Activated CD8-positive, alpha-beta memory T cell treated with anti-CD3 and anti-CD28 coated beads, Interleukin-2, amount 10 ng/mL, durations not matched to agents 7 days and 5 days (primary cell): ENCODE measurements at regions not wholly inside any gene's neighbourhood (a gene's known extent, or its start where the extent isn't known, plus 50 kb on each side); places are given as distances from the start of the nearest gene placed in this dataset.

ENCODE experiments used
- ATAC-seq: fragments of 150-1000 bp; cut with Tn5 transposase; one replicate; pipeline ENCODE4 v1.10.0; 2021; ENCODE audit warnings: moderate library complexity
- CTCF ChIA-PET: fragments of 350-600 bp; sonication (Branson Sonifier 250); formaldehyde crosslinking; loops from one replicate; lab custom pipeline; 2021; ENCODE audit warnings: antibody characterized with exemption; lab: Charles Lee
- DNase-seq: peaks from one replicate; pipeline ENCODE4 v3.0.0-alpha.2; 2020
- H3K27ac Mint-ChIP-seq: one replicate; pipeline ENCODE4 v1.8.0; 2021; ENCODE audit warnings: mild to moderate bottlenecking, mixed read lengths
- H3K27me3 Mint-ChIP-seq: one replicate; pipeline ENCODE4 v1.8.0; 2021; ENCODE audit warnings: mixed read lengths
- H3K36me3 Mint-ChIP-seq: one replicate; pipeline ENCODE4 v1.8.0; 2021; ENCODE audit warnings: mild to moderate bottlenecking, mixed read lengths
- H3K4me1 Mint-ChIP-seq: one replicate; pipeline ENCODE4 v1.8.0; 2021; ENCODE audit warnings: mixed read lengths
- H3K4me3 Mint-ChIP-seq: one replicate; pipeline ENCODE4 v1.8.0; 2021; ENCODE audit warnings: mild to moderate bottlenecking, moderate library complexity, mixed read lengths
- H3K9me3 Mint-ChIP-seq: one replicate; pipeline ENCODE4 v1.8.0; 2022; ENCODE audit warnings: low read depth, mixed read lengths

- Mint-ChIP-seq H3K4me3 (no peak overlapping the region), H3K9me3 (peaks cover 15% of the 10 kb centered on the region), H3K27ac (no peak overlapping the region), H3K4me1 (no peaks in the 10 kb centered on the region), H3K27me3 (no peaks in the 10 kb centered on the region), H3K36me3 (no peaks in the 10 kb centered on the region)
- CTCF ChIA-PET, result no interaction called here
- no peak for ATAC-seq
- no peak for DNase-seq
Observed at GRCh38 chr10:36455526-36456133, 669.8 kb upstream of the ANKRD30A start.

GRCh38 chr10:36452851-36453250 is 672.5 kb upstream of the ANKRD30A start:
- DNase-seq (no peak), ATAC-seq (no peak)
- Mint-ChIP-seq H3K36me3 (no peaks in the 10 kb centered on the region), H3K27me3 (no peaks in the 10 kb centered on the region), H3K4me1 (no peaks in the 10 kb centered on the region), H3K4me3 (no peak overlapping the region), H3K27ac (no peak overlapping the region), H3K9me3 (peaks cover 13% of the 10 kb centered on the region)
- CTCF ChIA-PET, result no interaction called here

DNA sequence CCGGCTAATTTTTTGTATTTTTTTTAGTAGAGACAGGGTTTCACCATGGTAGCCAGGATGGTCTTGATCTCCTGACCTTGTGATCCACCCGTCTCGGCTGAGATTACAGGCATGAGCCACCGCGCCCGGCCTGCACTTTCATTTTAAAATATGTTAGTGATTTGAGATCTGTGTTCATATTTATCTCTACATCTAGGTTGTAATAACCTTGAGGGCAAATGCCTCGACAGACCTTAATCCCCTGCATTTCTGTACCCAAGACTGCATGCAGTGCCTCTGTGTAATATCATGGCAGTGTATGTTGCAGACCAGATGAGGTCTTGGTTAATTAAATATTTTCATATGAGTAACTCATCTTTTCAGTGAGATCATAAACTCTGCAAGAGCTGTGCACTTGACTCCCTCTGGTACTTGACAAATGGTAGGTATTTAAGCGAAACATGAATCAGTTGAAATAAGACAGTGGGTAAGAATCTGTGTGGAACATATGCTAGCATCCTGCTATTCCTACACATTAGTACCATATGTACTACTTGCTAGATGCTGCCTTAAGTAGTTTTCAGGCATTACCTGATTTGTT is 673.9 kb upstream of the ANKRD30A start:
- DNase-seq (no peak), ATAC-seq (no peak)
- H3K36me3 Mint-ChIP-seq, result no peaks in the 10 kb centered on the region
- no peak overlapping the region for H3K4me3 Mint-ChIP-seq
- H3K27me3 Mint-ChIP-seq, result no peaks in the 10 kb centered on the region
- H3K4me1 Mint-ChIP-seq, result no peaks in the 10 kb centered on the region
- peaks cover 11% of the 10 kb centered on the region for H3K9me3 Mint-ChIP-seq
- CTCF ChIA-PET, result no interaction called here
- no peak overlapping the region for H3K27ac Mint-ChIP-seq

DNA sequence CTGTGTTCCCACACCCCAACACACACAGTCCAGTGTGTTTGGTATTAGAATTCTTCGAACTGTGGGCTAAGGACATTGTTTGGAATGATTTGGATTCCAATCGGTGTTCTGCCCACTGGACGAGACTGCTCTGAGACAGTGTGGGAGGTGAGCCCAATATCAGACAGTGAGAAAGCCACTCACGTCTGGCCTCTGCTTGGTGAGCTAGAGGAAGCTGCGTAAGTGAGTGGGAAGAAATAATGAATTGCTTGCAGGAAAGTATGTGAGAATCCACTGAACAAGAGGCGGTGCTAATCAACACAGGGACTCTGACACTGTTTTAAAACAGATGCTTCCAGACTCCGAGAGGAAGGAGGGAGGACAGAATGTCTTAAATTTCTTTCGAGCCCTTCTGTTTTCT is 675.0 kb upstream of the ANKRD30A start:
- Mint-ChIP-seq H3K27me3 (no peaks in the 10 kb centered on the region), H3K9me3 (peaks cover 11% of the 10 kb centered on the region), H3K4me1 (no peaks in the 10 kb centered on the region), H3K27ac (no peak overlapping the region), H3K36me3 (no peaks in the 10 kb centered on the region), H3K4me3 (no peak overlapping the region)
- DNase-seq, result no peak
- ATAC-seq, result no peak
- CTCF ChIA-PET, result no interaction called here

GRCh38 chr10:36448760-36449691 is 676.4 kb upstream of the ANKRD30A start:
- H3K9me3 Mint-ChIP-seq, result peaks cover 11% of the 10 kb centered on the region
- ATAC-seq, result no peak
- H3K4me3 Mint-ChIP-seq, result no peak overlapping the region
- no peaks in the 10 kb centered on the region for H3K36me3 Mint-ChIP-seq
- no peak overlapping the region for H3K27ac Mint-ChIP-seq
- no peak for DNase-seq
- CTCF ChIA-PET, result no interaction called here
- H3K27me3 Mint-ChIP-seq, result no peaks in the 10 kb centered on the region
- H3K4me1 Mint-ChIP-seq, result no peaks in the 10 kb centered on the region

- H3K27me3 Mint-ChIP-seq, result no peaks in the 10 kb centered on the region
Observed at GRCh38 chr10:36446881-36447280, 678.5 kb upstream of the ANKRD30A start.

GRCh38 chr10:36443233-36443632 is 682.2 kb upstream of the ANKRD30A start:
- Mint-ChIP-seq H3K36me3 (no peaks in the 10 kb centered on the region), H3K9me3 (peaks cover 8% of the 10 kb centered on the region), H3K4me1 (no peaks in the 10 kb centered on the region), H3K4me3 (no peak overlapping the region), H3K27ac (no peak overlapping the region), H3K27me3 (no peaks in the 10 kb centered on the region)
- no peak for ATAC-seq
- CTCF ChIA-PET, result no interaction called here
- no peak for DNase-seq

More at GRCh38 chr10:36446881-36447280, 678.5 kb upstream of the ANKRD30A start:
- ATAC-seq (no peak), DNase-seq (no peak)
- Mint-ChIP-seq H3K36me3 (no peaks in the 10 kb centered on the region), H3K4me3 (no peak overlapping the region), H3K4me1 (no peaks in the 10 kb centered on the region), H3K27ac (no peak overlapping the region), H3K9me3 (peaks cover 11% of the 10 kb centered on the region)
- CTCF ChIA-PET, result no interaction called here

- Mint-ChIP-seq H3K9me3 (peaks cover 7% of the 10 kb centered on the region), H3K36me3 (no peaks in the 10 kb centered on the region), H3K27me3 (no peaks in the 10 kb centered on the region), H3K27ac (no peak overlapping the region), H3K4me1 (no peaks in the 10 kb centered on the region), H3K4me3 (no peak overlapping the region)
- DNase-seq, result no peak
- CTCF ChIA-PET, result no interaction called here
- ATAC-seq, result no peak
Observed at GRCh38 chr10:36441557-36441956, 683.8 kb upstream of the ANKRD30A start.

- Mint-ChIP-seq H3K4me1 (no peaks in the 10 kb centered on the region), H3K9me3 (peaks cover 2% of the 10 kb centered on the region), H3K27ac (no peak overlapping the region), H3K27me3 (no peaks in the 10 kb centered on the region), H3K4me3 (no peak overlapping the region), H3K36me3 (no peaks in the 10 kb centered on the region)
- CTCF ChIA-PET, result no interaction called here
- DNase-seq (no peak), ATAC-seq (no peak)
Observed at GRCh38 chr10:36440539-36440938, 684.9 kb upstream of the ANKRD30A start.

- H3K4me1 Mint-ChIP-seq, result no peaks in the 10 kb centered on the region
- CTCF ChIA-PET, result no interaction called here
- no peak overlapping the region for H3K27ac Mint-ChIP-seq
- H3K4me3 Mint-ChIP-seq, result no peak overlapping the region
- no peaks in the 10 kb centered on the region for H3K36me3 Mint-ChIP-seq
- H3K9me3 Mint-ChIP-seq, result peaks cover 3% of the 10 kb centered on the region
- DNase-seq (no peak), ATAC-seq (no peak)
- H3K27me3 Mint-ChIP-seq, result no peaks in the 10 kb centered on the region
Observed at GRCh38 chr10:36437367-36437766, 688.0 kb upstream of the ANKRD30A start.

DNA sequence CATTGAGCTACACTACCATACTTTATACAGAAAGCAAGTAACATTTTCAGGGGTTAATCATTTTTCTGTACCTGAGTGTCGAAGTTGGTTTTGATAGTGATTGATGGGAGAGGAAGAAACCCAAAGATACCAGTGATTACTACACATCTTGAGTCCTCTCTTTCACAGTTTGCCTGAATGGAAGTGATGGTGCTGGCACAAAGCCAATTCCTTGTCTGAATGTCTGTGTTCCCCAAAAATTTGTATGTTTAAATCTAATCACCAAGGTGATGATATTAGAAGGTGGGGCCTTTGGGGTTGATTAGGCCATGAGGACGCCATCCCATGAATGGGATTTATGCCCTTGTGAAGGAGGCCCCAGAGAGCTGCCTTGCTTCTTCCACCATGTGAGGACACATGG is 696.9 kb upstream of the ANKRD30A start:
- Mint-ChIP-seq H3K9me3 (peaks cover 13% of the 10 kb centered on the region), H3K4me3 (no peak overlapping the region), H3K27me3 (no peaks in the 10 kb centered on the region), H3K4me1 (no peaks in the 10 kb centered on the region), H3K36me3 (no peaks in the 10 kb centered on the region), H3K27ac (no peak overlapping the region)
- no peak for ATAC-seq
- CTCF ChIA-PET, result no interaction called here
- DNase-seq, result no peak

- DNase-seq (no peak), ATAC-seq (no peak)
- Mint-ChIP-seq H3K36me3 (no peaks in the 10 kb centered on the region), H3K9me3 (peaks cover 14% of the 10 kb centered on the region), H3K4me1 (no peaks in the 10 kb centered on the region), H3K4me3 (no peak overlapping the region), H3K27ac (no peak overlapping the region), H3K27me3 (no peaks in the 10 kb centered on the region)
- CTCF ChIA-PET, result no interaction called here
Observed at GRCh38 chr10:36425131-36425797, 700.1 kb upstream of the ANKRD30A start.

GRCh38 chr10:36424502-36424901 is 700.9 kb upstream of the ANKRD30A start:
- H3K9me3 Mint-ChIP-seq, result peaks cover 14% of the 10 kb centered on the region
- H3K27ac Mint-ChIP-seq, result no peak overlapping the region
- no peaks in the 10 kb centered on the region for H3K27me3 Mint-ChIP-seq
- H3K36me3 Mint-ChIP-seq, result no peaks in the 10 kb centered on the region
- CTCF ChIA-PET, result no interaction called here
- H3K4me1 Mint-ChIP-seq, result no peaks in the 10 kb centered on the region
- H3K4me3 Mint-ChIP-seq, result no peak overlapping the region
- no peak for DNase-seq
- ATAC-seq, result no peak
